ENCODE measurements at regions not wholly inside any gene's neighbourhood (a gene's known extent, or its start where the extent isn't known, plus 50 kb on each side); places are given as distances from the start of the nearest gene placed in this dataset.

- DNase-seq (ENCODE audit: extremely low read depth, low read depth), result no peak
- TF ChIP-seq, protein P1, sequence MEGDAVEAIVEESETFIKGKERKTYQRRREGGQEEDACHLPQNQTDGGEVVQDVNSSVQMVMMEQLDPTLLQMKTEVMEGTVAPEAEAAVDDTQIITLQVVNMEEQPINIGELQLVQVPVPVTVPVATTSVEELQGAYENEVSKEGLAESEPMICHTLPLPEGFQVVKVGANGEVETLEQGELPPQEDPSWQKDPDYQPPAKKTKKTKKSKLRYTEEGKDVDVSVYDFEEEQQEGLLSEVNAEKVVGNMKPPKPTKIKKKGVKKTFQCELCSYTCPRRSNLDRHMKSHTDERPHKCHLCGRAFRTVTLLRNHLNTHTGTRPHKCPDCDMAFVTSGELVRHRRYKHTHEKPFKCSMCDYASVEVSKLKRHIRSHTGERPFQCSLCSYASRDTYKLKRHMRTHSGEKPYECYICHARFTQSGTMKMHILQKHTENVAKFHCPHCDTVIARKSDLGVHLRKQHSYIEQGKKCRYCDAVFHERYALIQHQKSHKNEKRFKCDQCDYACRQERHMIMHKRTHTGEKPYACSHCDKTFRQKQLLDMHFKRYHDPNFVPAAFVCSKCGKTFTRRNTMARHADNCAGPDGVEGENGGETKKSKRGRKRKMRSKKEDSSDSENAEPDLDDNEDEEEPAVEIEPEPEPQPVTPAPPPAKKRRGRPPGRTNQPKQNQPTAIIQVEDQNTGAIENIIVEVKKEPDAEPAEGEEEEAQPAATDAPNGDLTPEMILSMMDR (IDR thresholded peaks at IDR 0.05; ENCODE audit: low read depth, low read length, missing control alignments), result no peak
- no peak overlapping the region for H3K4me3 ChIP-seq (replicated peaks; ENCODE audit: low read depth, low read length)
These were observed 295.7 kb upstream of the FOXF1 start for GRCh38 chr16:86214326-86215232.

DNA sequence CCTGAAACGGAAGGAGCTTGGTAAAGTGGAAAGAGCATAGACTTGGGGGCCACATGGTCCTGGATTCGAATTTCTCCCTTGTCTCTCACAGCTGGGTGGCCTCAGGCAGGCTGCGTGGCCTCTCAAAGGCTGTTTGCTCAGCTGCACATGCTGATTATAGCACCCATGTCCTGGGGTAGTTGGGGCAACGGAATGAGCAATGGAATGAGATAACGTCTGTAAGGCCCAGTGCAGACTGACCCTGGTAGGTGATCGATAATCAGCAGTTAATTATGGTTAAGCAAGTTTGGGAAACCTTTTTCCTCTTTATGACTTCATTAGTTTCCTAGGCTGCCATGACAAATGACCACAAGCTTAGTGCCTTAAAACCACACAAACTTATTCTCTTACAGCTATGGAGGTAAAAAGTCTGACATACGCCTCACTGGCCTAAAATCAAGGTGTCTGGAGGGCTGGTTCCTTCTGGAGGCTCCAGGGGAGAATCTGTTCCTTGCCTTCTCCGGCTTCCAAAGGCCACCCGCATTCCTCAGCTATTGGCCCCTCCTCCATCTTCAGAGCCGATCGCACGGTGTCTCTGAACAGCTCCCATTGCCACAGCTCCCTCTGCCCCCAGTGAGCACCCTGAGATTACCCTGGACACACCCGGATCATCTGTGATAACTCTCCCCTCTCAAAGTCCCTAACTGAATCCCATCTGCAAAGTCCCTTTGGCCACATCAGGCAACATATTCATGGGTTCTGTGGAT is 294.9 kb upstream of the FOXF1 start:
- TF ChIP-seq, protein P1 (IDR thresholded peaks at IDR 0.05; ENCODE audit: low read depth, low read length, missing control alignments), result no peak
- H3K4me3 ChIP-seq (replicated peaks; ENCODE audit: low read depth, low read length), result no peak overlapping the region
- DNase-seq (ENCODE audit: extremely low read depth, low read depth), result no peak

GRCh38 chr16:86215979-86216585 is 294.2 kb upstream of the FOXF1 start:
- no peak for DNase-seq (ENCODE audit: extremely low read depth, low read depth)
- TF ChIP-seq, protein P1 (IDR thresholded peaks at IDR 0.05; ENCODE audit: low read depth, low read length, missing control alignments), result no peak
- no peak overlapping the region for H3K4me3 ChIP-seq (replicated peaks; ENCODE audit: low read depth, low read length)

DNA sequence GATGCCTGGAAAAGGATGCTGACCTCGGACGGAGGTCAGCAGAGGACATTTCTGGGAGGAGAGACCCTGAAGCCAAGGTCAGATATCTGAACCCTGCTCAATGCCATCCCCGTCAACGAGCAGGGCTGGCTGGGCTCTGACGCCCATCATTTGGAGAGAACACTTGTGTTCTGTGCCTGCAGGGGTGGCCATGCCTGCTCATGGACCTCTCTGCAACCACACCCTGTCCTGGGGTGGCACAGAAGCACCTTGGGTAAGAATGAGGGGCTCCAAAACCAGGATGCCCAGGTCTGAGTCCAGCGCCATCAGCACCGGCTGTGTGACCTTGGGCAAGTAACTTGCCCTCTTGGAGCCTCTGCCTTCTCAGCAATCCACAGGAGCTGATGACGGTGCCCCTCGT is 293.7 kb upstream of the FOXF1 start:
- no peak for DNase-seq (ENCODE audit: extremely low read depth, low read depth)
- TF ChIP-seq, protein P1 (IDR thresholded peaks at IDR 0.05; ENCODE audit: low read depth, low read length, missing control alignments), result no peak
- H3K4me3 ChIP-seq (replicated peaks; ENCODE audit: low read depth, low read length), result no peak overlapping the region

GRCh38 chr16:86217001-86217890 is 293.1 kb upstream of the FOXF1 start:
- H3K4me3 ChIP-seq (replicated peaks; ENCODE audit: low read depth, low read length), result no peak overlapping the region
- no peak for DNase-seq (ENCODE audit: extremely low read depth, low read depth)
- TF ChIP-seq, protein P1 (IDR thresholded peaks at IDR 0.05; ENCODE audit: low read depth, low read length, missing control alignments), result no peak

DNA sequence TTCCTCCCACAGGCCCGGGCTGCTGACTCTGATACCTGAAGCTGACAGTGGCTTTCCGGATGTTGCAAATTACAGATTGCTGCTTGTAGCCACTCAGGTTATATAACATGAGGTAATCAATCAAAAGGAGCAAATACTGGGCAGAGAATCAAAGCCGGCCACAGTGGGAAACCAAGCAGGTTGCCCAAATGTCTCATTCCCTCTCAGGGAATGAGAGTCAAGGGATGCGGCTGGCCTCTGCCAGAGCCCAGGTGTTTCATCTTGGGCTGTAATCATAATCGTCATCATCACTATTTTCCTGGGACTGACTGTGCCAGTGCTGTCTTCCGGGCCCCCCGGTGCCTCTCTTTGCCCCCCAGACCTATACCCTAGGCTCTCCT is 292.4 kb upstream of the FOXF1 start:
- H3K4me3 ChIP-seq (replicated peaks; ENCODE audit: low read depth, low read length), result no peak overlapping the region
- TF ChIP-seq, protein P1 (IDR thresholded peaks at IDR 0.05; ENCODE audit: low read depth, low read length, missing control alignments), result no peak
- no peak for DNase-seq (ENCODE audit: extremely low read depth, low read depth)
